Body of pancreas (tissue), 4 donors: ENCODE measurements at regions not wholly inside any gene's neighbourhood (a gene's known extent, or its start where the extent isn't known, plus 50 kb on each side); places are given as distances from the start of the nearest gene placed in this dataset.

ENCODE experiments used
- POLR2A ChIP-seq, 3 donors: fragments of 450-650 bp; IDR thresholded peaks; one replicate each; pipeline ENCODE4 v1.6.1; 2016; ENCODE audit warnings: antibody characterized with exemption in 3 of 3, mild to moderate bottlenecking in 2 of 3
- TF ChIP-seq, protein P1 (sequence below), 7 experiments: fragments of 450-650 bp in 4 of 7; fragments of 200-600 bp in 3 of 7; sonication (generic) in 3 of 7; IDR thresholded peaks; one replicate each; pipeline ENCODE4 v1.5.1; 2016 to 2019; ENCODE audit warnings: antibody characterized with exemption in 7 of 7

GRCh38 chr11:16410479-16410878 is 54.1 kb upstream of the SOX6 start:
- TF ChIP-seq, protein P1, sequence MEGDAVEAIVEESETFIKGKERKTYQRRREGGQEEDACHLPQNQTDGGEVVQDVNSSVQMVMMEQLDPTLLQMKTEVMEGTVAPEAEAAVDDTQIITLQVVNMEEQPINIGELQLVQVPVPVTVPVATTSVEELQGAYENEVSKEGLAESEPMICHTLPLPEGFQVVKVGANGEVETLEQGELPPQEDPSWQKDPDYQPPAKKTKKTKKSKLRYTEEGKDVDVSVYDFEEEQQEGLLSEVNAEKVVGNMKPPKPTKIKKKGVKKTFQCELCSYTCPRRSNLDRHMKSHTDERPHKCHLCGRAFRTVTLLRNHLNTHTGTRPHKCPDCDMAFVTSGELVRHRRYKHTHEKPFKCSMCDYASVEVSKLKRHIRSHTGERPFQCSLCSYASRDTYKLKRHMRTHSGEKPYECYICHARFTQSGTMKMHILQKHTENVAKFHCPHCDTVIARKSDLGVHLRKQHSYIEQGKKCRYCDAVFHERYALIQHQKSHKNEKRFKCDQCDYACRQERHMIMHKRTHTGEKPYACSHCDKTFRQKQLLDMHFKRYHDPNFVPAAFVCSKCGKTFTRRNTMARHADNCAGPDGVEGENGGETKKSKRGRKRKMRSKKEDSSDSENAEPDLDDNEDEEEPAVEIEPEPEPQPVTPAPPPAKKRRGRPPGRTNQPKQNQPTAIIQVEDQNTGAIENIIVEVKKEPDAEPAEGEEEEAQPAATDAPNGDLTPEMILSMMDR (IDR thresholded peaks at IDR 0.05) = no peak
- no peak for TF ChIP-seq POLR2A (IDR thresholded peaks at IDR 0.05)
